ENCODE measurements at regions not wholly inside any gene's neighbourhood (a gene's known extent, or its start where the extent isn't known, plus 50 kb on each side); places are given as distances from the start of the nearest gene placed in this dataset.

- ChIA-PET POLR2A (ENCODE audit: low non-redundant PET) (no interaction called here), CTCF (interaction anchor here (1.3 kb wide), 1 partner anchor 129 kb away, joined by 3 read pairs; no protein-coding TSS in a partner anchor)
- Histone ChIP-seq H3K27me3 (replicated peaks; ENCODE audit: insufficient read depth, low read depth, low read length, poor library complexity) (peaks cover 12% of the 10 kb centered on the region), H3K4me1 (ENCODE audit: insufficient read depth, low read length, poor library complexity, severe bottlenecking) (no peaks in the 10 kb centered on the region), H3K4me3 (ENCODE audit: low read depth, low read length, poor library complexity, severe bottlenecking) (no peak overlapping the region), H3K9me3 (ENCODE audit: low read depth, low read length, poor library complexity, severe bottlenecking) (no peaks in the 10 kb centered on the region), H3K36me3 (ENCODE audit: insufficient read depth, low read length, poor library complexity, severe bottlenecking) (no peaks in the 10 kb centered on the region), H3K27ac (ENCODE audit: low read depth, low read length, poor library complexity, severe bottlenecking) (no peak overlapping the region)
- no TSS peak for BruUV-seq (replicated peaks)
- TF ChIP-seq EZH2 (IDR thresholded peaks at IDR 0.05; ENCODE audit: borderline replicate concordance, low read depth, low read length, poor library complexity, severe bottlenecking) (no peak), CTCF (conservative IDR thresholded peaks at IDR 0.05; ENCODE audit: low read depth, low read length) (no peak)
- intact Hi-C loops (cut with micrococcal nuclease; ENCODE audit: unreplicated experiment) = loop anchor here (5.0 kb wide), 1 partner anchor 129 kb away; no protein-coding TSS in a partner anchor
- DNase-seq (ENCODE audit: low spot score) = peak; percentile 9
Measured at GRCh38 chr7:13411636-13412035, 577.8 kb downstream of the ETV1 start.

GRCh38 chr7:13414181-13414580, 575.3 kb downstream of the ETV1 start:
- H3K4me1 ChIP-seq (ENCODE audit: insufficient read depth, low read length, poor library complexity, severe bottlenecking) = no peaks in the 10 kb centered on the region
- H3K27ac ChIP-seq (ENCODE audit: low read depth, low read length, poor library complexity, severe bottlenecking) = no peak overlapping the region
- no peak for TF ChIP-seq CTCF (conservative IDR thresholded peaks at IDR 0.05; ENCODE audit: low read depth, low read length)
- no peak for TF ChIP-seq EZH2 (IDR thresholded peaks at IDR 0.05; ENCODE audit: borderline replicate concordance, low read depth, low read length, poor library complexity, severe bottlenecking)
- ChIA-PET POLR2A (ENCODE audit: low non-redundant PET) (no interaction called here), CTCF (no interaction called here)
- H3K27me3 ChIP-seq (replicated peaks; ENCODE audit: insufficient read depth, low read depth, low read length, poor library complexity) = peaks cover 12% of the 10 kb centered on the region
- intact Hi-C loops (cut with micrococcal nuclease; ENCODE audit: unreplicated experiment) = loop anchor here (5.0 kb wide), 1 partner anchor 132 kb away; no protein-coding TSS in a partner anchor
- no peak overlapping the region for H3K4me3 ChIP-seq (ENCODE audit: low read depth, low read length, poor library complexity, severe bottlenecking)
- no peak for DNase-seq (ENCODE audit: low spot score)
- no TSS peak for BruUV-seq (replicated peaks)
- no peaks in the 10 kb centered on the region for H3K36me3 ChIP-seq (ENCODE audit: insufficient read depth, low read length, poor library complexity, severe bottlenecking)
- H3K9me3 ChIP-seq (ENCODE audit: low read depth, low read length, poor library complexity, severe bottlenecking) = peaks cover 7% of the 10 kb centered on the region

- ChIA-PET POLR2A (ENCODE audit: low non-redundant PET) (no interaction called here), CTCF (interaction anchor here (0.6 kb wide), 1 partner anchor 567 kb away, joined by 3 read pairs; no protein-coding TSS in a partner anchor)
- no peaks in the 10 kb centered on the region for H3K4me1 ChIP-seq (ENCODE audit: insufficient read depth, low read length, poor library complexity, severe bottlenecking)
- intact Hi-C loops (cut with micrococcal nuclease; ENCODE audit: unreplicated experiment) = loop anchor here (5.0 kb wide), 1 partner anchor 132 kb away; no protein-coding TSS in a partner anchor
- H3K27ac ChIP-seq (ENCODE audit: low read depth, low read length, poor library complexity, severe bottlenecking) = no peak overlapping the region
- peaks cover 12% of the 10 kb centered on the region for H3K27me3 ChIP-seq (replicated peaks; ENCODE audit: insufficient read depth, low read depth, low read length, poor library complexity)
- H3K4me3 ChIP-seq (ENCODE audit: low read depth, low read length, poor library complexity, severe bottlenecking) = no peak overlapping the region
- DNase-seq (ENCODE audit: low spot score) = no peak
- no peak for TF ChIP-seq EZH2 (IDR thresholded peaks at IDR 0.05; ENCODE audit: borderline replicate concordance, low read depth, low read length, poor library complexity, severe bottlenecking)
- TF ChIP-seq CTCF (conservative IDR thresholded peaks at IDR 0.05; ENCODE audit: low read depth, low read length) = no peak
- BruUV-seq (replicated peaks) = no TSS peak
- no peaks in the 10 kb centered on the region for H3K36me3 ChIP-seq (ENCODE audit: insufficient read depth, low read length, poor library complexity, severe bottlenecking)
- peaks cover 7% of the 10 kb centered on the region for H3K9me3 ChIP-seq (ENCODE audit: low read depth, low read length, poor library complexity, severe bottlenecking)
Measured at GRCh38 chr7:13414661-13415107, 574.8 kb downstream of the ETV1 start.
